ENCODE measurements at regions not wholly inside any gene's neighbourhood (a gene's known extent, or its start where the extent isn't known, plus 50 kb on each side); places are given as distances from the start of the nearest gene placed in this dataset.
A peak's percentile ranks its signal among the peaks of the same experiment; 100 is the strongest.

DNA sequence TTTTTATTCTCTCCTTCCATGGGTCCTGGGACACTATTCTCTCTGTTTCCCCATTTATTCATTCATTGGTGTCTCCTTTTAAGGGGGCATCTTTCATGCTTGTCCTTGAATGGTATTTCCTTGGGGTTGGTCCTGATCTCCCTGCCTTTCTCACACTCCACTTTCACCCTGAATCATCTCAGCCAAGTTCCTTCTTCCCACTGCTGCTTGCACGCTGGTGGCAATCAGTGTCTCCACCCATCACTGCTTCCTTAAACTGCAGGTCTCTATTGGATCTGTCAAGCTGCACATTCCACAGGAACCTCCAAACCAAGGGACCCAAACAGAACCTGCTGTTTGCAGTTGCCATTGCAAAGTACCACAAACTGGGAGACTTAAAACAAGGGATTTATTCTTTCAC is 89.3 kb upstream of the SDK2 start:
- Histone ChIP-seq H3K4me1 (ENCODE audit: control insufficient read depth, insufficient read depth, low read length) (no peaks in the 10 kb centered on the region), H3K36me3 (ENCODE audit: control insufficient read depth, insufficient read depth, low read length) (no peaks in the 10 kb centered on the region), H3K27ac (ENCODE audit: low read depth, low read length) (no peak overlapping the region), H3K9me3 (ENCODE audit: control insufficient read depth, insufficient read depth, low read length) (peaks cover 3% of the 10 kb centered on the region), H3K4me3 (ENCODE audit: low read depth, low read length) (no peak overlapping the region), H3K27me3 (ENCODE audit: control insufficient read depth, insufficient read depth, low read length) (no peaks in the 10 kb centered on the region)
- no peak for DNase-seq (ENCODE audit: low read depth in 4 of 6, low spot score in 6 of 6)
- WGBS (ENCODE audit: insufficient coverage), result 50% methylated on average over 1 of the region's 1 CpG

DNA sequence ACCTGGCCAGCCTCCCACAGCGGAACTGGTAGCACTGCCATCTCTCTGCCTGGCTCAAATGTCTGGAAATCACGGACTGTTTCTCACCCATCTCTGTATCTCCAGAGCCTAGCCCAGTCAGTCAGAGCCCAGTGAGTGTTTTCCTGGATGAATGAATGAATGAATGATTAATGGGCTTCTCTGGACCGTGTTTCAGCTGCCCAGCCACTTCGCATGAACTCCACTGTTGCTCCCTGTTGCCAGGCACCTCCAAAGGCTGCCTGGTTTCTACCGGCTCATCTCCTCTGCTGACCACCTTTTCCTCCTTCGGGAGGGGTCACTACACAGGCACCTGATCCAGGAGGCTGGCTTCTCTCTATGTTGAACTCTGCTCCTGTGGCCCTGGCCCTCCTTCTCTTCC is 91.0 kb upstream of the SDK2 start:
- WGBS (ENCODE audit: insufficient coverage), result 48% methylated on average over 4 of the region's 6 CpGs
- H3K27me3 ChIP-seq (ENCODE audit: control insufficient read depth, insufficient read depth, low read length), result no peaks in the 10 kb centered on the region

DNA sequence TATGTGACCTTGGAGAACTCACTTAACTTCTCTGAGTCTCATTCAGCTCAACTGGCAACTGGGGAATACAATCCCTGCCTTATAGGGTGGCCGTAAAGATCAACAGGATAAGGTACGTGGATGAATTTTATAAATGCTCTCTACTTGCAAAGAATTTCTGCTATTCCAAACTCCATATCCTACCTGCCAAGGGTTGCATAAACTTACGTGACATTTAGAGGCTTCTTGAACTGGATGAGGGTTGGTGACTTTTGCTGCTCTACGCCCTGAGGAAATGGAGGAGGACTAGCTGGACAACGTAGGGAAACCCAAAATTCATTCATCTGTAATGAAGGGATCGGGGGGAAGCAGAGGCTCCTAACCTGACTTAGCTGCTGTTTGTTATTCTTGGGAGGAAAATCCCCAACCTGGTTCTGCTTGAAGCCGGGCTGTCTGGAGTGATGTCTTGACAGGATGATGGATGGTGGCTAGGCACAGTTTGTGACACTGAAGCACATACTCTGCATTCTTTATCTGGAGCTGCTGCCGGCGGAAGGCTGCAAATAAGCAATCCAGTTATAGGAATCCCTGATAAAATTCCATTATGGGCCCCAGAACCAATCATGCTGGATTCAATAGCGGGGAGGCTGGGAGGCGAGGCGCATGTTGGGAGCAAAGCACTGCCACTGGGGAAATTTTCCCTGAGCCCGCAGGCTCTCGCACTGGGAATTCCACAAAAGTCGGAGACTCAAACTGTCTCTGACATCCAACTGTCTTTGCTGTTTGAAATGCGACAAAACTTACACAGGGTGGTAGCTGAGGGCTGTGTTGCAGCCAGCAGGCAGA is 94.7 kb upstream of the SDK2 start:
- Histone ChIP-seq H3K9me3 (ENCODE audit: control insufficient read depth, insufficient read depth, low read length) (no peaks in the 10 kb centered on the region), H3K4me1 (ENCODE audit: control insufficient read depth, insufficient read depth, low read length) (no peaks in the 10 kb centered on the region), H3K4me3 (ENCODE audit: low read depth, low read length) (no peak overlapping the region), H3K27ac (ENCODE audit: low read depth, low read length) (no peak overlapping the region), H3K36me3 (ENCODE audit: control insufficient read depth, insufficient read depth, low read length) (no peaks in the 10 kb centered on the region), H3K27me3 (ENCODE audit: control insufficient read depth, insufficient read depth, low read length) (peaks cover 2% of the 10 kb centered on the region)
- 75% methylated on average over 14 of the region's 16 CpGs for WGBS (ENCODE audit: insufficient coverage)
- no peak for DNase-seq (ENCODE audit: low read depth in 4 of 6, low spot score in 6 of 6)

More for the DNA sequence above, 91.0 kb upstream of the SDK2 start:
- H3K4me3 ChIP-seq (ENCODE audit: low read depth, low read length), result no peak overlapping the region
- H3K4me1 ChIP-seq (ENCODE audit: control insufficient read depth, insufficient read depth, low read length), result no peaks in the 10 kb centered on the region
- no peak for DNase-seq (ENCODE audit: low read depth in 4 of 6, low spot score in 6 of 6)
- no peak overlapping the region for H3K27ac ChIP-seq (ENCODE audit: low read depth, low read length)
- no peaks in the 10 kb centered on the region for H3K36me3 ChIP-seq (ENCODE audit: control insufficient read depth, insufficient read depth, low read length)
- H3K9me3 ChIP-seq (ENCODE audit: control insufficient read depth, insufficient read depth, low read length), result peaks cover 3% of the 10 kb centered on the region

DNA sequence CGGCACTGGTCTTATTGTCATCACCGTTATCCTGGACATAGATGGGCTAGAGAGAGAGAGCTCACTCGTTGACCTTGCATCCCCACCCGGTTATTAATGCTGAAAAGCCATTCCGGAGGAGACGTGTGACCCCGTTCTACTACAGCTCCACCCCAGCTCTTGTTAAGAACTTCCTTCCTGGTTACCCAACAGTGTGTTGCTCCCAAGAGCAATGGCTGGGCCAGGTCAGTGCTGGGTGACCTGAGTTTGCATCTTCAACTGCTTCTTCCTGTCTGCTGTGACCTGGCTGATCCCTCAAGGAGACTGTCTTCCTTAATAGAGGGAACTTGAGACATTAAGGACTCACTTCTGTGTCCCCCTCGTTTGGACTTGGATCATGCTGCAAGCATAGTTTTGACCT is 96.1 kb upstream of the SDK2 start:
- DNase-seq (ENCODE audit: low read depth in 4 of 6, low spot score in 6 of 6), result no peak
- no peak overlapping the region for H3K27ac ChIP-seq (ENCODE audit: low read depth, low read length)
- no peaks in the 10 kb centered on the region for H3K36me3 ChIP-seq (ENCODE audit: control insufficient read depth, insufficient read depth, low read length)
- H3K4me3 ChIP-seq (ENCODE audit: low read depth, low read length), result no peak overlapping the region
- H3K27me3 ChIP-seq (ENCODE audit: control insufficient read depth, insufficient read depth, low read length), result peaks cover 2% of the 10 kb centered on the region
- peaks cover 3% of the 10 kb centered on the region for H3K4me1 ChIP-seq (ENCODE audit: control insufficient read depth, insufficient read depth, low read length)
- H3K9me3 ChIP-seq (ENCODE audit: control insufficient read depth, insufficient read depth, low read length), result no peaks in the 10 kb centered on the region
- 91% methylated on average over 6 of the region's 8 CpGs for WGBS (ENCODE audit: insufficient coverage)

DNA sequence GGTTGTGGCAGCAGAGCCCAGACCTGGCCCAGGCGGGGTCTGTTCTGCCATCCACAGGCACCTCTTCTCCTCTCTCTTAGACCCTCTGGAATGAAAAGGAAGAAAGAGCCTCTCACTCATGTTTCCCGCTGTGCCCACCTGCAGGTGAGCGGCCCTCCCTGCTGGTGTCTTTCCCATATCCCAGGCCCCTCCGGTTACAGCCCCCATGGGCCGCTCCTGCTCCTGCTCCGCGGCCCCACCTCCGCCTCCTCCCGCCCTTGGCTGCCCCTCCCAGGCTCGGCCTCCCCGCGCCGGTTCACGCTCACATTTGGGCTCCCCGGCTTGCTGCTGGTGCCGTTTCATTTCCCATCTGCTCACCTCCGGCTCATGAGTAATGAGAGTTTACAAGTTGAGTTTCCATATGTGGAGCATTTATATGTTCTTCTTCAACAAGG is 98.7 kb upstream of the SDK2 start:
- 53% methylated on average over 11 of the region's 17 CpGs for WGBS (ENCODE audit: insufficient coverage)
- Histone ChIP-seq H3K27me3 (ENCODE audit: control insufficient read depth, insufficient read depth, low read length) (peaks cover 5% of the 10 kb centered on the region), H3K36me3 (ENCODE audit: control insufficient read depth, insufficient read depth, low read length) (no peaks in the 10 kb centered on the region), H3K27ac (ENCODE audit: low read depth, low read length) (no peak overlapping the region), H3K4me3 (ENCODE audit: low read depth, low read length) (no peak overlapping the region), H3K9me3 (ENCODE audit: control insufficient read depth, insufficient read depth, low read length) (no peaks in the 10 kb centered on the region), H3K4me1 (ENCODE audit: control insufficient read depth, insufficient read depth, low read length) (peaks cover 19% of the 10 kb centered on the region)
- no peak for DNase-seq (ENCODE audit: low read depth in 4 of 6, low spot score in 6 of 6)

DNA sequence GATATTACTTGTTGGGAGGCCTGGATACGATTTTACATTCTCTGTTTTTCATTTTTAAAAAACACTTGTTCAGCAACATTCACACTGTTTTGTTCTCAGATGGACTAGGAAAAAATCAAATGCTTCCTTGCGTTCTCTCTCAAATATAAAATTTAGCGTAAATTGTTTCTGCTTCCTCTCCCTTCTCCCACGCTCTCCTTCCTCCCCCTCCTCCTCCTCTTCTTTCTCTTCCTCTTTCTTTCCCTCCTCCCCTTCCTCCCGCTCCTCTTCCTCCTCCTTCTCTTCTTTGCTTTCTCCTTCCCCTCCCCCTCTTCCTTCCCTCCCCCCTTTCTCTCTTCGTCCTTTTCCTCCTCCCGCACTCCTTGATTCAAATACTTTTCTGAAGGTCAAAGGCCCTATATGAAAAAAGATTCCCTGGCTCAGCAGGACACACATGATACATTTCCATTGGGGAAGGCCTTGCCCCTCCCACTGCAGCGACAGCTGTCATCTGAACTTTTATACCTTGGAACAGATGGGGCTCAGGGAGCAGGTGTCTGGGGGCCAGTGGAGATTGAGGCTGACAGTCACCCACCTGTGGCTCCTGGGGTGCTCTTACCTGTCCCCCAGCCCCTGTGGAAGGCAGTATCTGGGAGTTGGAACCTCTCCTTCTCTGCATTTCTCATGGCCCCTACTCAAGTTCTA is 99.4 kb upstream of the SDK2 start:
- H3K9me3 ChIP-seq (ENCODE audit: control insufficient read depth, insufficient read depth, low read length), result no peaks in the 10 kb centered on the region
- peaks cover 26% of the 10 kb centered on the region for H3K4me1 ChIP-seq (ENCODE audit: control insufficient read depth, insufficient read depth, low read length)
- no peak overlapping the region for H3K4me3 ChIP-seq (ENCODE audit: low read depth, low read length)
- H3K36me3 ChIP-seq (ENCODE audit: control insufficient read depth, insufficient read depth, low read length), result no peaks in the 10 kb centered on the region
- no peak for DNase-seq (ENCODE audit: low read depth in 4 of 6, low spot score in 6 of 6)
- WGBS (ENCODE audit: insufficient coverage), result 75% methylated on average over 6 of the region's 8 CpGs
- no peak overlapping the region for H3K27ac ChIP-seq (ENCODE audit: low read depth, low read length)
- peaks cover 5% of the 10 kb centered on the region for H3K27me3 ChIP-seq (ENCODE audit: control insufficient read depth, insufficient read depth, low read length)

DNA sequence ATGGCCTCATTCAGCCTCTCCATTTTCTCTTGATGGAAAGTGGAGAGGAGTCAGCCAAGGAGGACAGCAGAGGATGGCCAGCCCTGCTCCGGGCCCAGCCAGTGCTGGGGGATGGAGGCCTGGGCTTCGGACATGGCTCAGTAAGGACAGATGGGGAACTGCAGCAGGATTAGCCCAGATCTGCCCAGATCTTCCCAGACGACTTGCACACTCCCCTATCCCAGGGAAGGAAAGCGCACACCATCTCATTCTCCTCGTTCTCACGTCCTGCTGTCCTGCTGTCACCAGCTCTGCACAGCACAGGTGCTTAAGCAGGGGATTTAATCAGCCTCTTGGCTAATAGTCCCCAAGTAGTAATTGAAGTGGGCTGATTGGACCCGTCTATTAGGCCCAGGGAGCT is 100.2 kb upstream of the SDK2 start:
- Histone ChIP-seq H3K9me3 (ENCODE audit: control insufficient read depth, insufficient read depth, low read length) (no peaks in the 10 kb centered on the region), H3K27ac (ENCODE audit: low read depth, low read length) (no peak overlapping the region), H3K4me3 (ENCODE audit: low read depth, low read length) (no peak overlapping the region), H3K4me1 (ENCODE audit: control insufficient read depth, insufficient read depth, low read length) (peaks cover 28% of the 10 kb centered on the region), H3K36me3 (ENCODE audit: control insufficient read depth, insufficient read depth, low read length) (no peaks in the 10 kb centered on the region), H3K27me3 (ENCODE audit: control insufficient read depth, insufficient read depth, low read length) (peaks cover 5% of the 10 kb centered on the region)
- 94% methylated on average over 2 of the region's 7 CpGs for WGBS (ENCODE audit: insufficient coverage)
- DNase-seq (ENCODE audit: low read depth in 4 of 6, low spot score in 6 of 6), result peak in 1 of 6 donors; percentile 70

DNA sequence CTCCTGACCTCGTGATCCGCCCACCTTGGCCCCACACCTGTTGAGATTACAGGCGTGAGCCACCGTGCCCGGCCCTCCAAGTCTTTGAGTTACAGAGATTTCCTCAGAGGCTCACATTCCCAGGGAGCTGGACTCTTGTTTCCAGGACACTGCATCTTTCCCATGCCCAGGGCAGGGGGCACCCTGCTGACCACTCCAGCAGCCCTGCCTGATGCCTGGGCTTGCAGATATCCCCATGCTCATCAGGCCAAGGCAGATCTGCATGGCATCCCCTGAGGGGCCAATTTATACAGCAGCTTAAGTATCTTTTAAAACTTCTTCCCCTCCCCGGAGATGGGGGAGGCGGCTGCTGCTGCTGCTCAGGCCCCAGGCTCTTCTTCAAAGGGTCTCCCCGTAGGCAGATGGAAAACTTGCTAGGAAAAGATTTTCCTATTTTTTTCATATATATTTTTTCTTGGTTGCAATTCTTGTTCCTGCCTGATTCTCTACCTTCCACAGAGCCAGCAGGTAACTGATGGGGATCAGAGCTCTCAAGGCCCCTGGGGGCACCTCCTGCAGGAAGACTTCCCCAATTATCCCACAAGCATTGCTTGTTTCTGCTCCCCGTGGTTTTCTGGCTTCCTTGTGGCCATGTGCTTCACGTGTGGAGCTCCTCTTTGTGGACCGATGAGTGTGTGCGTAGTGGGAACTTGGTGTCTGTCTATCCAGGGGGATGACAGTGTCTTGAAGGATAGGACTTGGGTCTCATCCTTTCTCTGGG is 102.2 kb upstream of the SDK2 start:
- Histone ChIP-seq H3K27me3 (ENCODE audit: control insufficient read depth, insufficient read depth, low read length) (peaks cover 5% of the 10 kb centered on the region), H3K9me3 (ENCODE audit: control insufficient read depth, insufficient read depth, low read length) (no peaks in the 10 kb centered on the region), H3K36me3 (ENCODE audit: control insufficient read depth, insufficient read depth, low read length) (no peaks in the 10 kb centered on the region), H3K4me1 (ENCODE audit: control insufficient read depth, insufficient read depth, low read length) (peaks cover 35% of the 10 kb centered on the region), H3K27ac (ENCODE audit: low read depth, low read length) (no peak overlapping the region), H3K4me3 (ENCODE audit: low read depth, low read length) (no peak overlapping the region)
- 67% methylated on average over 9 of the region's 12 CpGs for WGBS (ENCODE audit: insufficient coverage)
- no peak for DNase-seq (ENCODE audit: low read depth in 4 of 6, low spot score in 6 of 6)

DNA sequence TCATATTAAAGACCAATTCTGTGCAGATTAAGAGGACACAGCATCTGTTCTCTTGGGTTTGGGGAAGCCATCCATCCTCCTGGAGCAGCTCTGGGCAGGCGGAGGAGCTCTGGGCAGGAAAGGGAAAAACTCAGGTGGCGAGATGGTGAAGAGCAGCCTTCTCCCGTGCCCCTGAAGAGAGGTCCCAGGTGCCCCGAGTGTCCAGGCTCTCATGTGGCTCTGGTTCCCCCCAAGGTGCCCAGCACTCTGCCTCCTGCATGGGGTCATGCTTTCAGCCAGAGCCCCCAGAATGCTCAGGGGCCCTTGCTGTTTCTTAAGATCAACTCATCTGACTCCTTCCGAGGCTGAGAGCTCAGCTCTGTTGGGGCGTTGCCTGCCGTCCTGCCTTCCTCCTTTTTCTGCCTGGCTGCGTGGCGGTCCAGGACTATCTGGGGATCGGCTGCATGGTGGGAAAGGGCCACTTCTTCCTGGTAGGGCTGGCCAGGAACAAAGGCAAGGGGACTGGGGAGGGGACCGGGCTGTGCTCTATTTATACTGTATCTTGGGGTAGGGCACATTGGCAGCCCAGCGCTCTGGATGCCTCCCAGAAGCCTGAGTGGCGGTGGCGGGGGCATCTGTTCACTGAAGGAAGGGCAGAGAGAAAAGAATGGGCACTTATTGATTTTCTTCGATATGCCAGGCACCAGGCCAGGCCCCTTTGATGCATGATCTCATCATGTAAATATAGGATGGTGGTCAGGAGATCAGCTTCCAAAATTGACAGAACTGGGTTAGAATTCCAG is 103.2 kb upstream of the SDK2 start:
- WGBS (ENCODE audit: insufficient coverage), result 59% methylated on average over 12 of the region's 15 CpGs
- peak in 1 of 6 donors; percentile 7 for DNase-seq (ENCODE audit: low read depth in 4 of 6, low spot score in 6 of 6)
- H3K36me3 ChIP-seq (ENCODE audit: control insufficient read depth, insufficient read depth, low read length), result no peaks in the 10 kb centered on the region
- peaks cover 5% of the 10 kb centered on the region for H3K27me3 ChIP-seq (ENCODE audit: control insufficient read depth, insufficient read depth, low read length)
- peaks cover 35% of the 10 kb centered on the region for H3K4me1 ChIP-seq (ENCODE audit: control insufficient read depth, insufficient read depth, low read length)
- H3K4me3 ChIP-seq (ENCODE audit: low read depth, low read length), result no peak overlapping the region
- no peaks in the 10 kb centered on the region for H3K9me3 ChIP-seq (ENCODE audit: control insufficient read depth, insufficient read depth, low read length)
- H3K27ac ChIP-seq (ENCODE audit: low read depth, low read length), result no peak overlapping the region

Measured in spinal cord (tissue), 9 donors.